GM18499 (cell line): ENCODE measurements at regions not wholly inside any gene's neighbourhood (a gene's known extent, or its start where the extent isn't known, plus 50 kb on each side); places are given as distances from the start of the nearest gene placed in this dataset.
"Not testable (repeated sequence)": the region's sequence is repeated elsewhere in the genome, so short reads cannot be mapped to it uniquely, and the experiment has no call there.

Experiments used
- ATAC-seq: cut with Tn5 transposase; IDR thresholded peaks from one replicate; pipeline ENCODE4 v1.9.1; 2021; ENCODE audit warnings: moderate number of reproducible peaks; ENCODE audit not compliant: insufficient read depth, unreplicated experiment

DNA sequence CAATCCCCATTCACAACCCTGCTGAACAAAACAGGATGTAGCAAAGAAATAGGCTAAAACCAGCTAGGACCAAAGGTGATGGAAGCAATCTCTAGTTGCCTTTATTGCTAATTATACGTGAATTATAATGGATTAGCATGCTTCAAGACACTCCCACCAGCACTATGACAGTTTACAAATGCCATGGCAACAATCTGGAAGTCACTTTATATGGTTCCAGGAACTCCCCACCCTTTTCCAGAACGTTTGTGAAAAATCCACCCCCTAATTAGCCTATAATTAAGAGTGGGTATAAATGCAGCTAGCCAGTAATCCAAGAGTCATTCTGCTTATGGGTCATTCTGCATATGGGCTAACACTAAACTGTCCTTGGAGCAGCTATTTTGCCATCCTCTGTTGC is 328.7 kb downstream of the FLRT2 start:
- ATAC-seq: no peak

DNA sequence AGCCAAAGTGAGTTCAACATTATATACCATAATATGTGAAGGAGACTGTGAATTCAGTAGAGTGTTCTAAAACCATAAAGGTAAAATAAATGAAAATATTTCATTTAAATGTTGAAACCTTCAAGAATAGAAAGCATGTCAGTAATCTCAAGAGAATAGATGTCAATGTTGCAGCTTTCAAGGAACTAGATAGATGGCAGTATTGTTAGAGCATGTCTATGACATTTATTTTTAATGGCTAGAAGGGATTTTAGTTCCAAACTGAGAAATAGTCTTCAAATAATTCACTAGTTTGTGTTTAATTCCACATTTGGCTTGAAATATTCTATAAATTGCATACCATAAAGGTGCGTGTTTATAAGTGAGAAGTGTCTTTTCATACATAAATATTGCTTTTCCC is 326.5 kb downstream of the FLRT2 start:
- no peak for ATAC-seq

DNA sequence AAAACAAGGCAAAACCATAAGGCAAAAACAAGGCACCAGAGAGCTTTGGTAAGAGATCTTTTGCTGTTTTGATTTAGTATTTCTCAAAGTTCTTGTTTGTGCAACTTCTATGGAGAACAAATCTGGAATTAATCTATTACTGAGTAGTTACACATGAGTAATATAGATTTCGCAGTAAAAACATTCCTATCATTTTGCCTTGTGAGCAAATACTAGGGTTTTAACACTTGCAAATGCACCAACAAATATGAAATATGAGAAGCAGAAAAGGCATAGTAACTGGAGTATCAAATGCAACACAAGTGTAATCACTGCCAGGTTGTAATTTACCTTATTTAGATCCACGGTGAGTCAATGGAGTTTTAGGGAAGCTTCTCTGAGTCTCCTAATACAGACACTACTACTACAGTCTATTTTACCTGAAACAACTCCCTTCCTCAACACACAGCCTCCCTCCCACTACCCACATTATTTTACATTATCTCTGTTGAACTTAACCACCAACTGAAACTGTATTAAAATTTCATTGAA is 324.1 kb downstream of the FLRT2 start:
- ATAC-seq: no peak

DNA sequence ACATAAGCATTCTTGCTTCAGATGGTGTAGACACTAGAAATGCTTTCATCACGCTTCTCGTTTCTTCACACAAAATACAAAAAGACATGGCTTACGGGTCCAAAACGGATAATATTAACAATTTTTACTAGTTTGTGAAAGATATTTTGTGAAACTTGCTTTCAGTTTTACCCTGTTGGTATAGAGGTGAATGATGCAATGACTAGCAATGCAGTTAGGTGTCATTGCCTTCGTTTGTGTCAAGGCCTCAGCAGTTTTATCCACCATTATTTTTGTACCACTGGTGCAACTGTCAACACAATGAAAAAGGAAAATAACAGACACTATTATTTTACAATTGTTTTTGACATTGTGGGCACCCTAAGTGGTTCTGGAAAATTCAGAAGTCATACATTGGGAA is 323.0 kb downstream of the FLRT2 start:
- ATAC-seq: no peak

DNA sequence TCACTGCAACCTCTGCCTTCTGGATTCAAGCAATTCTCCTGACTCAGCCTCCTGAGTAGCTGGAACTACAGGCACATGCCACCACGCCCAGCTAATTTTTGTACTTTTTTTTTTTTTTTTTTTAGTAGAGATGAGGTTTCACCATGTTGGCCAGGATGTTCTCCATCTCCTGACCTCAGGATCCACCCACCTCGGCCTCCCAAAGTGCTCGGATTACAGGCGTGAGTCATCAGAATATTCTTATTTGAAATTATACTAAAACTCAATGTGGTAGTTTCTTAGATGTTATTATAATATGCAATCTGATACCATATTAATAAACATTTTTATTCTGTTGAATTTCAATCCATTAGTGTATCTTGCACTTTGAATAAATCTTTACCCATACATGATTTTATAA is 322.2 kb downstream of the FLRT2 start:
- ATAC-seq: not testable (repeated sequence)

DNA sequence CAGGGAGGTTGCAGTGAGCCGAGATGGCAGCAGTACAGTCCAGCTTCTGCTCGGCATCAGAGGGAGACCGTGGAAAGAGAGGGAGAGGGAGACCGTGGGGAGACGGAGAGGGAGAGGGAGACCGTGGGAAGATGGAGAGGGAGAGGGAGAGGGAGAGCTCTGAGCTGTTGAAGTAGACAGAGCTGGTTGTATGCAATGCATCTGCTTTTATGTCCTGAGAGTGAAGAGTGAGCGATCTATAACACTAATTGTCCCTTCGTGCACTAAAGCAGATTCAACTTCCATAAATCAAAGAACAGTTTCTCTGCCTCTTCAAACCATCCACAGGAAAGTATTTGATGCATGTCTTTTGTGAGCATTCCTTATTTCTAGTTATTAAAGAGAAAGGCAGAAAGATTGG is 300.6 kb downstream of the FLRT2 start:
- not testable (repeated sequence) for ATAC-seq

DNA sequence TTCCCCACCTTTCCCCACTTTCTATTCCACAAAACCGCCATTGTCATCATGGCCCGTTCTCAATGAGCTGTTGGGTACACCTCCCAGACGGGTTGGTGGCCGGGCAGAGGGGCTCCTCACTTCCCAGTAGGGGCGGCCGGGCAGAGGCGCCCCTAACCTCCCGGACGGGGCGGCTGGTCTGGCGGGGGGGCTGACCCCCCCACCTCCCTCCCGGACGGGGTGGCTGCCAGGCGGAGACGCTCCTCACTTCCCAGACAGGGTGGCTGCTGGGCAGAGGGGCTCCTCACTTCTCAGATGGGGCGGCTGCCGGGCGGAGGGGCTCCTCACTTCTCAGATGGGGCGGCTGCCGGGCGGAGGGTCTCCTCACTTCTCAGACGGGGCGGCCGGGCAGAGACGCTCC is 299.7 kb downstream of the FLRT2 start:
- not testable (repeated sequence) for ATAC-seq

DNA sequence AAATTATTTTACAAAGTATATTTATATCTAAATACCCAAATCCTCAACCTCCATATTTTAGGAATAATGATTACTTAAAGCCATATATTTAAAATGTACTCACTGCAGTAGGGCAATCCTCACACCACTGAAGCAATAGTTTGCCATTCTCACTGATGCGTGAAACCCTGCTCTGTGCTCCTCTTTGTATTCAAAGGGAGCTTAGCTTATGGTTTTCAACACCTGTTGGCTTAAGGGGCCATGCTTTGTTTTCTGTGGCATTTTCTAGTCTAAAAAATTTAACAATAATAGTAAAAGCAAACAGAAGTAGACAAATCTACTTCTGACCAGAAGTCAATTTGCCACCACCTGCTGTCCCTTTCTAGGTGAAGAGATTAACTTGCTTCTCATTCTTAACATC is 294.6 kb downstream of the FLRT2 start:
- ATAC-seq: no peak

DNA sequence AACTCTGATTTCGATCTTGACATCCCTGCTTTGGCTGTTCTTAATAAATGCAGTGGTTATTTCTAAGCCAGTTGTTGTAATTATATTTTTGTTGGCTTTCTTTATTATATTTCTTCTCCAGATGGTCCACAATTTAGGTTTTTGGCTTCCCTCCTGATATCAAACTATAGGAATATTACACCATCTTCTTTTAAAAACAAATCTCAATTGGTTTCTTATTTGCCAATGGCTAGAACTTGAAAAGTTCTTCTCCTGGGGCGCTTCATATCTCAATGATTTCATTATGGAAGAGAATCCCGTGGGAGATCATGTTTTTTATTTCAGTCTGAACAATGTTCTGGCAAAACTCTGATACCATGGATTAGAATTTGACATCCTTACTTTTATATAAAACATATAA is 292.3 kb downstream of the FLRT2 start:
- ATAC-seq: no peak

DNA sequence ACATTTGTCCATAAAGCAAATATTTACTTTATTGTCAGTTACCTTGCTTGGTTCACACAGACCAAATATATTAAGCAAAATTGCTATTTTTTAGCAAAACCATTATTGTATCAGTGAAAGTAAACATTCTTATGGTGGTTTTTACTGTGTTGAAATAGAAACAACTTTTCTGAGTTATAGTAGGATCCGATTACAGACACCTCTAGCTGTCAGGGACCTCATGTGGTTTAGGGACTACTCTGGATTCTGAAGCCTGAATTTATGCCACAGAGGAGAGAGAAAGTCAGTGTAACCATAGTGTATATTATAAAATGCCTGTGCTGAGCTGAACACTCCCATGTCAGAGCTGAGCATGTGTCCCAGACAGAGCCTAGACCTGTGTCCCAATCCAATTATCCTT is 287.5 kb downstream of the FLRT2 start:
- no peak for ATAC-seq

DNA sequence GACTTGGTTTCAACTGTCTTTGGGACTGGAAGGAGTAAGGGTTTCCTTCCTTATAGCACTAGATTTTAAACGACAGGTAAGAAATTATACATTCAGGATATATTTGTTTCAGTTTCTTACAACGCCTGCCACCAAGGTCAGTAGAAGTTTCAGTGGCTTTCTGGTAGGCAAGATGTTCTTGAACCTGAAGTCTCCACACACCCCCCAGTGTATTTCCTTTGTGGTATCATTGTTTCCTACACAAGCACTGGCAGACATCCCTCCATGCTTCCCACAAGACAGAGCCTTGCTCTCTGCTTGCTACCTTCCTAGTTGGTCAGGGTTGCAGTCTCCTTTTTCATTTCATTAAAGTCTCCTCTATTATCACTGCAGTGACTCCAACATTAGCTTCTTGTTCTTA is 283.1 kb downstream of the FLRT2 start:
- ATAC-seq: no peak

DNA sequence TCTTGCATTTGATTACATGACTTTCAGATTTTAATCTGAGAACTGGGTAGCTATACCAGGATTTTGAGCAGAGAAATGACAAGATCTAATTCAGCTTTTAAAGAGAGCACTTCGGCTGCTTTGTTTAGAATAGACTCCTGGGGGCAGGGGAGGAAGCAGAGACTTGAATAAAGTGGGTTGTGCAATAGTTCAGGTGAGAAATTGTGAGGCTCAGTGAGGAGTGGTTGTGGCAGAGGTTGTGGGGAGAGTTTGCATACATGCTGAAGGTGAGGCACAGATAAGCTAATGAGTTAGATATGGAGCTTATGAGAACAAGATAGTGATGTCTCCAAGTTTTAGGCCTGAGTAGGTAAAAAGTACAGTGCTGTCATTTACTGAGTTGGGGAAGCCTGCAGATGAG is 281.4 kb downstream of the FLRT2 start:
- no peak for ATAC-seq

DNA sequence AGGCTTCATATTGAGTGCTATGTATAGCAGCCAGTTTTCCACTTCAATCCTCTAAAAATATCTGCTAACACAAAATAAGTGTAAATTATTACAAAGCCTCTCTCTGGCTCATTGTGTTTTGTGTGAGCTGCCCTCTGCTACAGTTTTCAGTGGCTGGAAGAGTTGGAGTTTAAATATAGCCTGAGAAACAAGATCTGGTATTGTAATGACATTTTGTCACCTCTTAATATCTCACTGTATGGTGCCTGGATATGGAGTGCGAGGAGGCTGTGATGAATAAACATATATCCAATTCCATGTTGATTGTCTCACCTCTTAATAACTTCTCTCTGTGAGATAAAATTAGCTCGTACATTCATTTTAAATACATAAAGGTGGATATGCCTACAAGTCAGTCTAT is 269.7 kb downstream of the FLRT2 start:
- ATAC-seq: no peak

DNA sequence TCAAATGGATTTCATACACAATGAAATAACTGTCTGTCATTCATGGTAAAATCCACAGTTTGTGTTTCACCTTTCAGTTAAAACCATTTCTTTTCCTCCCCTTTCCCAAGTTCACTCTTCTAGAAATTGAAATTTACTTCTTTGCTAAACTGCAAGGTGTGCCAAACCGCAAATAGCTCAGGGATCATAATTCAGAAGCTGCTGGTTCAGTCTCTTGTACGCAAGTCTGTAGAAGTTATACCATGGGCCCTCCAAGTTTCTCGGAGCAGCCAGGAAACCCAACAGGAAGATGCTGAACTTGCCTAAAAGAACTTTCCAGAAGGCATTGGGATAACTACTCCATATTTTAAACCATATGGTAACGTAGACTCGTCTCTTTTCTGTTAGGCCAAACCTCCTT is 268.9 kb downstream of the FLRT2 start:
- ATAC-seq: no peak

DNA sequence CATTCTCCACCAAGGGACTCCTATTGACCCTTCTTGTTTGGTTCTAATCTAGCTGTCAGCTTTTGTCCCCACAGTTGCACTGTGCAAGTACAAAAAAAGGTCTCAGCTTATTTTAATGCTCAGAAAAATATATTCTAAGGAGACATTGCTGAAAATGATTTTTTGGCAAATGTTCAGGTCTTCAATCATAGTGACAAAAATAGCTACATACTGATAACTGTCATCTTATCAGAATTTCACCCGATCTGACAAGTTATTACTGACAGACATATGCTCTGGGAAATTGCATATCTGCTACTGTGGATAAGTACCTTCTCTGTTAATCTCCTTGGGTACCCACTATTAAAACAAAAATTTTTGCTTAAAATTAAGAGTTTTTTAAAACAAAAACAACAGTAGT is 263.6 kb downstream of the FLRT2 start:
- ATAC-seq: no peak

DNA sequence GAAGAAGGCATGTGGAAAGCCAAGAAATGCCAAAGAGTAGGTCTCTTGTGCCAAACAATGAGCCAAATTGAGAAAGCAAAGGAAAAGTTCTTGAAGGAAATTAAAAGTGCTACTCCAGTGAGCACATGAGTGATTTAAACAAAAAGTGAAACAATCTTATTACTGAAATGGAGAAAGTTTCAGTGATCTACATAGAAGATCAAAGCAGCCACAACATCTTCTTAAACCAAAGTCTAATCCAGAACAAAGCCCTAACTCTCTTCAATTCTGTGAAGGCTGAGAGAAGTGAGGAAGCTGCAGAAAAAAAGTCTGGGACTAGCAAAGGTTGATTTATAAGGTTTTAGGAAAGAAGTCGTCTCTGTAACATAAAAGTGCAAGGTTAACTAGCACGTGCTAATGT is 259.6 kb downstream of the FLRT2 start:
- no peak for ATAC-seq

DNA sequence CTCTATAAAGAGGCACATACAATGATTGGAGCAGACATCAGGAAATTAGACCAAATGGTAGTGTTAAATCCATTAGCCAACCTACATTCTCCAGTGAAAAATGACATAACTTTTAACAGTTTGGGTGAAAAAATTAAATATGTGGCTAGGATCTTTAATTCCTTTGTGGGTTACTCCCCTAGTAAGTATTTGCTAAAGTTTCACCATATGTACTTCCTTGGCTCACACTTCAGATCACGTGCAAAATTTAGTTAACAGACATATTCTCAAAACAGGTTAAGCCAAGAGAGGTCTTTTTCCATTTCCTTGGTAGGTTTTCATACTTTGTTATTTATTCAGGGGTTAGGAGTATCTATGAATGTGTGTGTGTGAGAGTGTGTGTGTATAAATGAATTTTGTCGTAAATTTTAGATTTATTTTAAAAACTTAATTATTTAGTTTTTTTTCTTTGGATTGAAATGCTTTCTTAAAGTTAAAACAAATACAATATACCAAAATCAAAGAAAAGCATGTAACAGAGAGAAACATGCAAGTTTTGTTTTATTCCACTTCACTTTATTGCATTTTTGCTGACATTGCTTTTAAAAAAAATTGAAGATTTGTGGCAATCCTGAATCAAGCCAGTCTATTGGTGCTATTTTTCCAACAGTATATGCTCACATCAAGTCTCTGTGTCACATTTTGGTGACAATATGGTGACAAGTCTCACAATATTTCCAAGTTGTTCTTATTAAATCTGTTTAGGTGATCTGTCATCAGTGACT is 258.7 kb downstream of the FLRT2 start:
- ATAC-seq: no peak

DNA sequence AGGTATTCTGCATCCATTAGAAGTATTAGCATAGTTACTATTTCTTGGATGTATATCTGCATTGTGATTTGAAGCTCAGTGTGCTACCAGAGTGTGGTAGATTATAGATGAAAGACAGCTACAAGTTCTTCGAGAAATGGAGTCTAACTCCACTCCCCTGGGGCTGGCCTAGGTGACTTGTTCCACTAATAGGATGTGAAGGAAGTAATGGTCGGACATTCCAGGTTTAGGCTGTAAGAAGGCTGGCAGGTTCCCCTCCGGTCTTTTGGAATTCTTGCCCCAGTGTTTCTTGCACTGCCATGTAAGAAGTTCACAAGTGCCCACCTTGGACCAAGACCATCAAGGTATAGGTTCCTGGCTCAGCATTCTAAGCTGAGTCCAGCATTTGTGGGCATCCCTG is 236.4 kb downstream of the FLRT2 start:
- no peak for ATAC-seq

DNA sequence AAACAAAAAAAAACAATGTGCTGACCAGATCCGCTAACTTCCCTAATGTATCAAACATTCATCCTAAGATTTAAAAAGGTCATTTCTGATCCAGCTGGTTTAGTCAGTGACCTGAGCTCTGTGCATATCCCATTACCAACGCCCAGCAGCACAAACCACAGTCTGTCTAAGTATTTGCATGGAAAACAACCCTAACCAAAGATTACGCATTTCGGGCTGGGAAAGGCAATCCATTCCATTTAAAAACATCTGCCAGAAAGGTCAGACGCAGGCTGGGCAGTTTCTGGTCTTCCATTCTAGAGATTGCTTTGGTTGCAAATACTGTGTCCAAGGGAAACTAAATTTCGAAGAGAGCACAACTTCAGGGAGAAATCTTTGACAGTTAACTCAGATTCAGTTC is 234.9 kb downstream of the FLRT2 start:
- no peak for ATAC-seq

DNA sequence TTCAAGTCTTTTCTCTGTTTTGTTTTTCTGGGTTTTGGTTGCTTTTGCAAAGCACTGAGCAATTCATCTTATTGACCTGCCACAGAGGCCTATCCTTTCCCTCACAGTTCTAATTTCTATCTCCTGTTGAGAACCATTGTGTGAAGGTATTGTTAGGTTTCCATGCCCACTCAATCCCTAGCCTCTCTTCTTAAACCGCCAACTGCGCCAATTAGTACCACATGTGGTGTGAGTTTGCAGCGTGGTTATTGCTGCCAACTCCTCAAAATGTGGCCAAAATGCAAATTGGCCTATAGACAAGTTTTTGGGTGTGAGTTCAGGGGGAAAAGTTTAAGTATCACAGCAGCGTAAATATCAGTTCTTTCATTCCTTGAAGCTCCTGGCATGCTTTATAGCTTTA is 232.6 kb downstream of the FLRT2 start:
- ATAC-seq: no peak

DNA sequence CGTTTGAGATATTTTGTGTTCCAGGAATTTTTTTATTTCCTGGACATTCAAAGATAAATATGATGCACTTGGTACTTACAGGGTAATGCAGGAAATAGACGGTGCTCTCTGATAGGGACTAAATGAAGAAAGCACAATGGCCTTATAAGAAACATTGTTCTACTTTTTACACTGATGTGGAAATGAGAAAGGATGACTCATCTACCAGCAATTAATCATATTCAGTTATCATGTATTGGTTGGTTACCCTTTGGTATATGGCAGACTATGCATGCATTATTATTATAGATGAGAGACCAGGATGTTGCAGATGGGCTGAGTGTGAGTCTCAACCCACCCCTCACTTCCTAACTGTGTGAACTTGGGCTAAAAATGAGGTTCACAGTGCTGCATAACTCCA is 222.2 kb downstream of the FLRT2 start:
- ATAC-seq: no peak

DNA sequence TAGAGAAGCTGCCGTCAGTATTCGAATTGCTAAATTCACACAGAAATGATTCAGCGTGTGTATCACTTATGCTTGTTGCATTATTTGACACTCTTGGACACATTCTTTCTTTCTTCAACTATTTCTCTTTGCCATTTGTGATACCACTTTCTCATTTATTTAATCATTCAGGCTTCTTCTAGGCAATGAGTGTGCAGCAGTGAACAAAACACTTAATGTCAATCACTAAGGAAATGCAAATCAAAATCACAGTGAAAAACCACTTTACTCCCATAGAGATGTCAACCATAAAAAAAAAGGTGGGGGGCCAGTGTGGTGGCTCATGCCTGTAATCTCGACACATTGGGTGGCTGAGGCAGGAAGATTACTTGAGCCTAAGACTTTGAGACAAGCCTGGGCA is 214.6 kb downstream of the FLRT2 start:
- no peak for ATAC-seq
